NCI-H82 treated with DMSO at 0.1 percent for 48 hours (cell line): ENCODE measurements at regions not wholly inside any gene's neighbourhood (a gene's known extent, or its start where the extent isn't known, plus 50 kb on each side); places are given as distances from the start of the nearest gene placed in this dataset.
"Not testable (repeated sequence)": the region's sequence is repeated elsewhere in the genome, so short reads cannot be mapped to it uniquely, and the experiment has no call there.

Source experiments
- DNase-seq: peaks from one replicate; lab custom pipeline; 2025; ENCODE audit not compliant: unreplicated experiment; lab: John Stamatoyannopoulos, UW

DNA sequence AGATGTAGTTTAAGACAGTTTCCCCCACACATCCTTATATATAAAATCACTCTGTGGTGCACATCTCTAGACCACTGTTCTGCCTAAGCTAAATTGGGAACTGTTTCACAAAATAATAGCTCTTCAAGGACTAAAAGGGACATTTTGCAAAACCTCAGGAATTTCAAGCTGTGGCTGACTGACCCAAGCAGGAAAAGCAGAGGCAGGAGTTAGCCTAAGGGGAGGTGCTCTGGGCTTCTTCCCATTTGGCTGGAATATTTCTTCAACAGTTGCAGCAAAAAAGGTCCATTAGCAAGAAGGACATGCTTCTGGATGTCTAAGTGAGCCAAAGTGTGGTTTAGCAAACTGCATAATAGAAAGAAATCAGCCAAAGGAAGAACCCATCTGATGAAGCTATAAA, 551.2 kb upstream of the ANKRD30A start:
- no peak for DNase-seq

DNA sequence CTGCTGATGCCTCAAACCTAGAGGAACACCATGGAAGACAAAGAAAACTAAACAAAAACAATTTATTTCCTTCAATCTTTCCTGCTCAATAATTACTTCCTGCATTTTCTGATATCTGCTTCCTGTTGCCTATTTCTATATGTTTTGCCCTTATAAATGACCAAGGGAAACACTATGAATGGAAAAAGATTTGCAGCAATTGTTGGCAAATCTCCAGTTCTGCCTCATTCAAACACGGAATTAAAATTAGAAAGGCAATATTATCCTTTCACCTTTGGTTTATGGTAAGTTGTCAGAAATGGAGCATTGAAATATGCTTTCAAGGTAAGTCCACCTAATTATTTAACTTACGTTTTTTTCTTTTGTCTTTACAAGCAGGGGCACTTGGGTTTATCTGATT, 552.2 kb upstream of the ANKRD30A start:
- DNase-seq: no peak

GRCh38 chr10:36564433-36564832, 561.0 kb upstream of the ANKRD30A start:
- DNase-seq: no peak

- no peak for DNase-seq
Observed at GRCh38 chr10:36559412-36560400, 565.7 kb upstream of the ANKRD30A start.

- DNase-seq: no peak
Observed at GRCh38 chr10:36556468-36556867, 568.9 kb upstream of the ANKRD30A start.

DNA sequence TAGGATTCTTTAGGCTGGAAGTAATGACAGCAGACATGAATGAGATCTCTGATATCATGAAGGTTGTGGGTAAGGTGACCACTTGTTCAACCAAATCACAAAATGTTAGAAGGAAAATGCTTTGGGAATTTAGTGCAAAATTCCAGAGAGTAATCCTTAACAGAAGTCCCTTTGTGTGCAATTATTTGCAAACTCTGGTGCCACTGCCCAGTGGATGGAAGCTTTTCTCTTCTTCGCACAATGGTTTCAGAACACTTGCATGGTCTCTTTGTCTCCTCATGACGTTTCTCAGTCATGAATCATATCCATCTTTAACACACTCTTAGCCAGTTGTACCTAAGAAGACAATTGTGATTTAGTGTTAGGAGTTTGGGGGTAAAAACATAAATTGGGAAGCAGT, 570.4 kb upstream of the ANKRD30A start:
- DNase-seq: no peak

DNA sequence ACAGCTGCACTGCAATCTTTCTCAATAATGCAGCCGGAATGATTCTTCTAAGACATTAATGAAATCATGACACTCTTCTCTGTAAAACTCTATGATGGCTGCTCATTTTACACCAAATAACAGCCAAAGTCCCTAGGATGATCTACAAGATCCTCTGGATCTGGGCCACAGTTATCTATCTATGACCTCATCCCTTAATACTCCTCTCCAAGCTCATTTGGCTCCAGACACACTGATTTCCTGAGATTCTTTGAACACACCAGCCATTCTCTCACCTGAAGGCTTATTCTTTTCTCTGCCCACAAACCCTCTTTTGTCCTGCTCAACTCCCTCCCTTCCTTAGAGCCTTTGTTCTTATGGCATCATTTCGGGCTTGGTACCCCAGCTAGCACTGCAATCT, 577.4 kb upstream of the ANKRD30A start:
- DNase-seq: no peak

GRCh38 chr10:36542493-36542892, 582.9 kb upstream of the ANKRD30A start:
- DNase-seq: no peak

DNA sequence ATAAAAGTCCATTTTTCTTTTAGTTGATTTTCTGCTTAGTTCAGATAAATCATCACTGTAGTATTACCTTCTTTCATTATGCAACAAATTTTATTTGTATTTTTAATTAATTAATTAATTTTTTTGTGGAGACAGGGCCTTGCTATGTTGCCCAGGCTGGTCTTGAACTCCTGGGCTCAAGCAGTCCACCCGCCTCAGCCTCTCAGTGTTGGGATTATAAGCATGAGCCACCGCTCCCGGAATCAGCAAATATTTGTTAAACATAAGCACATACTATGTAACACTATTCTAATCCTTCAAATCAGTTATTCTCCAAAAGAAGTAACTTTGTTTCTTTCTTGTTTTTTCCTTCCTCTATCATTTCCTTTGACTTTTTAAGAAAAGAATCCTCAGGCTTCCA, 584.8 kb upstream of the ANKRD30A start:
- DNase-seq: no peak

DNA sequence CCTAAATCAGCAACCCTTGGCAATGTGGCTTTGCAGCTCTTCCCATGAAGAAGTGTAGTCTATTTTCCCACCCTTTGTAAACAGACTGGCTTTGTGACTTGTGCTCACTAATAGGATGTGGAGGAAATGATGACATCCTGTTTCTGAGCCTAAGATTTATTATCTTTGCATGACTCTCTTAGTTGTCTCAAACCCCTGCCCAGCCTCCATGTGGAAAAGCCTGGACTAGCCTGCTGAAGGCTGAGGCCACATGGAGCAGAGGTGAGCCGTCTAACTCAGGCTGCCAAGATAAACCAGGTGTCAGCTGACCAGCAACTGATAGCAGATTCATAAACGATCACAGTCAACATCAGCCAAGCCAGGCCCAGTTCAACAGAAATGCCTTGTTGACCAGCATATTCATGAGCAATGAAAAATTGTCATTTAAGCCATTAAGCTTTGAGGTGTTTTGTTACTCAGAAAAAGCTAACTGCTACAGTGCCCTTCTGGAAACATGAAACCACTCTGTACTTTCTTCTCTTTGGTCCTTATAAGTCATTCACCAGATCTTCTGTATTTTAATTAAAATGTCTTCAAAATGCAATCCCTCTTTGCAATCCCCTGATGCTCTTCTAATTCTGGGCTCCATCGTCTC, 586.3 kb upstream of the ANKRD30A start:
- DNase-seq: no peak

DNA sequence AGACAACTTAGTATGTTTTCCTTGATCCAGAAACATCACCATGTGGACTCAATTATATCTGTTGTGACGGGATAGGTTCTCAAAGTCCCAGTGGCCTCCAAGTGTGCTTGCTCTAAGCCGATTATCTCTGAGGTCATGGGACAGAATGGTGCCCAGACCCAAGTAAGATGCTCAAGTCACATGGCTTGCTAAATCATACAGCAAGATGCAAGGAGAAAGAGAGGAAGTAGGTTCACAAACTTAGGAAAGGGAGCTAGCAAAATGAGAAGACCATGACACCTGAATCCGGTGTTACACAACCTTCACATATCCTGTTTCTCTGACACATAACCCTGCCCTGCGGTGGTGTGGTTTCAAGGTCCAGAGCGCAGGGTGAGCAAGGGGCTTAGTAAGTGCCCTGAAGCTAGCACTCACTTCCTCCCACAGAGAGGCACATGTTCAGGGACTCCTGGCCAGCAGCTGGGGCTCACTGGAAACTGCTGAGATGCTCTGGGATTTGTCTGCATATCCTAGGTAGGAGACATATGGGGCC, 590.9 kb upstream of the ANKRD30A start:
- no peak for DNase-seq

DNA sequence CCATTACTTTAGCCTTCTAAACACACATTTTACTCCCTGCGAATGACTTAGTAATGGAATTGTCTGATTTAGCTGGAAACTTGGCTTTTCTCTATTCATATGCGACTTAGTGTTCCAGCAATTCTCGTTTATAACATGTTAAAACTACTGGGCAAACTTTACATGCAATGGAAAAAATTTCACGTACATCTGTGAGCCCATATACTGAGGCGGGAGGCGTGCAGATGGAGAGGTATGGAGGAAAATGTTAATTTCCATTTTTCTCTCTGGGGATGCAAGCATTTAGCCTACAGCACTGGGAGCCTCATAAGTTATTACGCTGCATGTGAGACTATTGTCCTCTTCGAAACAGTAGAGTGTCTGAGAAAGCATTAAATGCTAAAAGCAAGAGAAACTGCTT, 591.5 kb upstream of the ANKRD30A start:
- DNase-seq: no peak

DNA sequence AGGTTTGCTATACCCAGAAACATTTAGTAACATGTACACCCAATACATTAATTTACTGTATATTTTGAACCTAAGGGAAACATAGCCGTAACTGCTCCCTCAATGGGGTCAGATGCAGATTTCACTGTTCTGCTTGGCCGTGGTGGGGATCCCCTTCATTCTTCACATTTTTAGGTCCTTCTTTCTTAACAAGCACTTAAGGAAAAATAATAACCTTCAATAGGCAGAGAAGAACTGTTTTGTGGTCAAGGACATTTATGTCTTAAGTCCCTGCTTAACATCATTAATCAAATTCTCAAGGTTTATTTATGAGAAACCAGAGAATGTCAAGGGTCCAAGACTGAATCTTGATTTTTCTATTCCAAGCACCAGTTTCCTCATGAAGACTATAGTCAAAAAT, 592.1 kb upstream of the ANKRD30A start:
- no peak for DNase-seq

- DNase-seq: no peak
Observed at GRCh38 chr10:36531621-36532020, 593.8 kb upstream of the ANKRD30A start.

DNA sequence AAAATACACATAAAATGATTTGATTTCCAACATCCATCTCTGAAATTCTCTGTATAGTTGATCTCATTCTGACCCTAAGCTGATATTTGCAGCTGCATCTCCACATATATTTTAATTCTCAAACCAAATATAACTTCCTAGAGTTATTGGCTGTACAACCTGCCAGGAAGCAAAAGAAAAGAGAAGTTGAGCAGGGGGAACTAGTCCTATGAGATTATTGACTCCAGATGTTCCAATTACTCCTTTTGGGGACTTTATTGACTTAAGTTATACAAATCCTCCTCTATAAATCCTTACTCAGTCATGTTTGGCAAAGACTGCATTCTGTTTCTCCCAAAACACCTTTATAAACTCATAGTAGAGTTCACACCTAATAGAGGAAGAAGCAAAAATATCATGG, 599.4 kb upstream of the ANKRD30A start:
- no peak for DNase-seq

DNA sequence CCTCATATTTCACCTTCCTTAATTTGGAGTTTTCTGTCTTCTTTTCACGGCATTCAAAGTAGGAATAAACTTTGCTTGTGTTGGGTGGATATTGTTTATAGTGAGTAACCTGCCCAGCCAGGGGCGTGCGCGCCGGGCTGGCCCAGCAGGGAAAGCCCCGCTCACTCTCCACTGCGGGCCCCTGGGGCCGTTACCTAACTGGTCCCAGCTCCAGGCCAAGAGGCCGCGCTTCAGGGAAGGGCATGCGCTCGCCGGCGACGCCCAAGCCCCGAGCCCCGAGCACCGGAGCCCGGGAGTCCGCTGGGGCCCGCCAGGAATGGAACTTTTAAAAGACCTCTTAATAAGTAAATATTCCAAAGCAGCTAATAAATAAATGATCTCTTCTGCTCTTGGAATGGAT, 601.3 kb upstream of the ANKRD30A start:
- DNase-seq: not testable (repeated sequence)

DNA sequence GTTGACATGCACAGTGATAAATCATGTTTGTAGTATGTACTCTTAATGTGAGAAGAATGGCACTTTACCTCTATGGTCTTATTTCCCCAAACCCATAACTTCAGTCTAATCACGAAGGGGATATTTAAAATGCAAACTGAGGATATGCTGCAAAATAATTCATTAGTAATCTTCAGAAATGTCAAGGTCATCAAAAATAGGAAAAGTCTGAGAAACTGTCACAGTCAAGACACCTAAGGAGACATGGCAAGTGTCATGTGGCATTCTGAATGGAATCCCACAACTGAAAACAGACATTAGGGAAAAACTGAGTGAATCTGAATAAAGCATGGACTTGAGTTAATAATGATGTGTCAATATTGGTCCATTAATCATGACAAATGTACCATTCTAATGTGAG, 605.5 kb upstream of the ANKRD30A start:
- no peak for DNase-seq

DNA sequence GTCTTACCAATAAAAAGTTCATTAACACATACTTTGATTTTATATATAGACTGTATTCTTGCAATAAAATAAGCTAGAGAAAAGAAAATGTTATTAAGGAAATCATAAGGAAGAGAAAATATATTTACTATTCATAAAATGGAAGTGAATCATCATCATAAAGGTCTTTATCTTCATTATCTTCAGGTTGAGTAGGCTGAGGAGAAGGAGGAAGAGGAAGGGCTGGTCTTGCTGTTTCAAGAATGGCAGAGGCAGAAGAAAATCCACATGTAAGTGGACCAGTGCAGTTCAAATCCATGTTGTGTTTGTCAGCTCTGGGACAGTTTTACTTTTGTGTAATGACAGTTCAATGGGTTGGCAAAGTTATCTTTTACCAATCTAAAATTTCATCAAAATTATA, 609.1 kb upstream of the ANKRD30A start:
- no peak for DNase-seq

- no peak for DNase-seq
Observed at GRCh38 chr10:36515319-36515718, 610.1 kb upstream of the ANKRD30A start.

- DNase-seq: no peak
Observed at GRCh38 chr10:36507715-36508114, 617.7 kb upstream of the ANKRD30A start.

- DNase-seq: no peak
Observed at GRCh38 chr10:36506697-36507496, 618.5 kb upstream of the ANKRD30A start.
